Right atrium auricular region (tissue), 2 donors: ENCODE measurements at regions not wholly inside any gene's neighbourhood (a gene's known extent, or its start where the extent isn't known, plus 50 kb on each side); places are given as distances from the start of the nearest gene placed in this dataset.

Experiments
- DNase-seq: peaks from one replicate; pipeline ENCODE4 v3.0.0-alpha.2; 2019; ENCODE audit warnings: low spot score
- H3K27ac ChIP-seq, 2 donors: fragments of 200-600 bp; sonication (generic); 1 replicate in 1 of 2; 2 replicates in 1 of 2; pipeline ENCODE4 v1.5.1; 2016 to 2019
- H3K27me3 ChIP-seq, 2 donors: fragments of 200-600 bp; sonication (generic); one replicate each; pipeline versions ENCODE4 v1.5.1 to v1.6.0; 2017 to 2019
- H3K36me3 ChIP-seq: fragments of 200-600 bp; sonication (generic); one replicate; pipeline ENCODE4 v1.5.1; 2016
- H3K4me1 ChIP-seq, 2 donors: fragments of 200-600 bp; sonication (generic); one replicate each; pipeline versions ENCODE4 v1.5.1 to v1.6.0; 2017 to 2019
- H3K4me3 ChIP-seq, 2 donors: fragments of 200-600 bp; sonication (generic); 1 replicate in 1 of 2; 2 replicates in 1 of 2; pipeline ENCODE4 v1.5.1; 2017 to 2019; ENCODE audit warnings: mild to moderate bottlenecking in 1 of 2, moderate library complexity in 1 of 2
- H3K9me3 ChIP-seq, 2 donors: fragments of 200-600 bp; sonication (generic); one replicate each; pipeline ENCODE4 v1.5.1; 2019
- CTCF ChIP-seq, 2 donors: fragments of 200-600 bp; sonication (generic); IDR thresholded peaks; one replicate each; pipeline ENCODE4 v1.5.1; 2019; ENCODE audit warnings: antibody characterized with exemption in 2 of 2

- Histone ChIP-seq H3K27ac (no peak overlapping the region), H3K9me3 (no peaks in the 10 kb centered on the region), H3K4me3 (no peak overlapping the region), H3K36me3 (no peaks in the 10 kb centered on the region), H3K4me1 (no peaks in the 10 kb centered on the region), H3K27me3 (no peaks in the 10 kb centered on the region)
- no peak for DNase-seq
- no peak for TF ChIP-seq CTCF (IDR thresholded peaks at IDR 0.05)
Observed at GRCh38 chr6:91796603-91797002, 1209.7 kb upstream of the MAP3K7 start.

GRCh38 chr6:91788501-91788900 is 1201.6 kb upstream of the MAP3K7 start:
- Histone ChIP-seq H3K9me3 (no peaks in the 10 kb centered on the region), H3K4me1 (no peaks in the 10 kb centered on the region), H3K27ac (no peak overlapping the region), H3K27me3 (no peaks in the 10 kb centered on the region), H3K36me3 (no peaks in the 10 kb centered on the region), H3K4me3 (no peak overlapping the region)
- TF ChIP-seq CTCF (IDR thresholded peaks at IDR 0.05): no peak
- no peak for DNase-seq

GRCh38 chr6:91786474-91787184 is 1199.8 kb upstream of the MAP3K7 start:
- TF ChIP-seq CTCF (IDR thresholded peaks at IDR 0.05): no peak
- Histone ChIP-seq H3K4me3 (no peak overlapping the region), H3K27ac (no peak overlapping the region), H3K27me3 (no peaks in the 10 kb centered on the region), H3K36me3 (no peaks in the 10 kb centered on the region), H3K4me1 (no peaks in the 10 kb centered on the region), H3K9me3 (no peaks in the 10 kb centered on the region)
- no peak for DNase-seq

GRCh38 chr6:91782802-91783201 is 1195.9 kb upstream of the MAP3K7 start:
- Histone ChIP-seq H3K36me3 (no peaks in the 10 kb centered on the region), H3K4me3 (no peak overlapping the region), H3K4me1 (no peaks in the 10 kb centered on the region), H3K9me3 (no peaks in the 10 kb centered on the region), H3K27ac (no peak overlapping the region), H3K27me3 (no peaks in the 10 kb centered on the region)
- DNase-seq: no peak
- TF ChIP-seq CTCF (IDR thresholded peaks at IDR 0.05): no peak

- no peak overlapping the region for H3K4me3 ChIP-seq
- H3K27me3 ChIP-seq: no peaks in the 10 kb centered on the region
- no peaks in the 10 kb centered on the region for H3K9me3 ChIP-seq
- no peaks in the 10 kb centered on the region for H3K36me3 ChIP-seq
- no peak for DNase-seq
- TF ChIP-seq CTCF (IDR thresholded peaks at IDR 0.05): no peak
- no peak overlapping the region for H3K27ac ChIP-seq
- H3K4me1 ChIP-seq: no peaks in the 10 kb centered on the region
Observed at GRCh38 chr6:91781946-91782345, 1195.1 kb upstream of the MAP3K7 start.

GRCh38 chr6:91780270-91780669 is 1193.4 kb upstream of the MAP3K7 start:
- H3K27ac ChIP-seq: no peak overlapping the region
- H3K36me3 ChIP-seq: no peaks in the 10 kb centered on the region
- no peak for DNase-seq
- TF ChIP-seq CTCF (IDR thresholded peaks at IDR 0.05): no peak
- no peaks in the 10 kb centered on the region for H3K4me1 ChIP-seq
- H3K9me3 ChIP-seq: no peaks in the 10 kb centered on the region
- H3K27me3 ChIP-seq: no peaks in the 10 kb centered on the region
- no peak overlapping the region for H3K4me3 ChIP-seq
